Gastrocnemius medialis (tissue), 4 donors: ENCODE measurements at regions not wholly inside any gene's neighbourhood (a gene's known extent, or its start where the extent isn't known, plus 50 kb on each side); places are given as distances from the start of the nearest gene placed in this dataset.

Experiments used
- ATAC-seq, 2 donors: fragments of 150-250 bp; one replicate each; pipeline ENCODE4 v1.9.1; 2016
- DNase-seq, 2 donors: peaks; one replicate each; pipeline ENCODE4 v3.0.0-alpha.2; 2019
- H3K27ac ChIP-seq, 4 donors: fragments of 200-600 bp; sonication (generic); 1 replicate in 1 of 4; 2 replicates in 3 of 4; pipeline ENCODE4 v1.5.1; 2016 to 2018; ENCODE audit warnings: mild to moderate bottlenecking in 2 of 4, moderate library complexity in 1 of 4
- H3K27me3 ChIP-seq, 3 donors: fragments of 200-600 bp; sonication (generic) in 2 of 3; 1 replicate in 1 of 3; 2 replicates in 2 of 3; pipeline versions ENCODE4 v1.5.1 to v1.6.0; 2016 to 2019; ENCODE audit warnings: mild to moderate bottlenecking in 1 of 3, moderate library complexity in 1 of 3
- H3K36me3 ChIP-seq, 2 donors: fragments of 200-600 bp; sonication (generic) in 1 of 2; one replicate each; pipeline ENCODE4 v1.5.1; 2017 to 2018
- H3K4me1 ChIP-seq, 2 donors: fragments of 200-600 bp; sonication (generic) in 1 of 2; one replicate each; pipeline ENCODE4 v1.5.1; 2016 to 2017; ENCODE audit warnings: mild to moderate bottlenecking in 2 of 2
- H3K4me3 ChIP-seq, 4 donors: fragments of 200-600 bp; sonication (generic) in 3 of 4; 1 replicate in 1 of 4; 2 replicates in 3 of 4; pipeline ENCODE4 v1.5.1; 2016 to 2019; ENCODE audit warnings: mild to moderate bottlenecking in 2 of 4
- H3K9me3 ChIP-seq, 3 donors: fragments of 200-600 bp; sonication (generic) in 2 of 3; 1 replicate in 1 of 3; 2 replicates in 2 of 3; pipeline ENCODE4 v1.5.1; 2016 to 2019
- POLR2A ChIP-seq, 2 donors: fragments of 450-650 bp; IDR thresholded peaks; one replicate each; pipeline ENCODE4 v1.6.1; 2017; ENCODE audit warnings: antibody characterized with exemption in 2 of 2, mild to moderate bottlenecking in 2 of 2, moderate library complexity in 2 of 2
- in situ Hi-C, 4 donors: fragments of 200-750 bp; cut with MboI; loops; one replicate each; pipeline versions ENCODE4 v1.15.0 to v1.8.0; 2017; ENCODE audit warnings: low sequenced_read_pairs in 4 of 4
- intact Hi-C: fragments of 100-400 bp; cut with DNase I; formaldehyde crosslinking; loops from one replicate; pipeline ENCODE4 v1.15.1; 2023; ENCODE audit warnings: low total_unique reads
- TF ChIP-seq, protein P1 (sequence below), 5 experiments: fragments of 450-650 bp in 3 of 5; fragments of 200-600 bp in 2 of 5; sonication (generic) in 2 of 5; IDR thresholded peaks in 4 of 5; conservative IDR thresholded peaks in 1 of 5; 1 replicate in 4 of 5; 2 replicates in 1 of 5; pipeline ENCODE4 v1.5.1; 2016 to 2019; ENCODE audit warnings: antibody characterized with exemption in 5 of 5, mild to moderate bottlenecking in 3 of 5, moderate library complexity in 3 of 5

DNA sequence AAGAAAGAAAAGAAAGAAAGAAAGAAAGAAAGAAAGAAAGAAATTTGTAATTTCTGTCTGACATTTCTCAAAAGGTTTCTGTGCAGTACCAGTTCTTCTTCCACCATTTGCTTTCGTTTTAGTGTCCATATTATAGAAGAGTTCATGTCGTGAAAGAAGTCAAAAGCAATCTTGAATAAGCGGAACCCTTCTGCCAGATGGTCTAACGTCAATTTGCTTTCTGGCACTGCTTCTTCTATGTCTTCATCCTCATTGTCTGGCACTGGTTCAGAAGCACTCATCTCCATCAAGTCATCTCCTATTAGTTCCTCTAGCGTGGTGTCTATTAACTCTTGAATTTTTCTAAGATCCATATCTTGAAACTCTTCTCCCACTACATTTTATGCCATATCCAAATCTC, 170.0 kb upstream of the KCTD3 start:
- Histone ChIP-seq H3K27me3 (no peaks in the 10 kb centered on the region), H3K36me3 (no peaks in the 10 kb centered on the region), H3K27ac (peak overlapping the region in 1 of 4 donors; percentile 22), H3K9me3 (no peaks in the 10 kb centered on the region), H3K4me1 (no peaks in the 10 kb centered on the region), H3K4me3 (no peak overlapping the region)
- TF ChIP-seq, protein P1, sequence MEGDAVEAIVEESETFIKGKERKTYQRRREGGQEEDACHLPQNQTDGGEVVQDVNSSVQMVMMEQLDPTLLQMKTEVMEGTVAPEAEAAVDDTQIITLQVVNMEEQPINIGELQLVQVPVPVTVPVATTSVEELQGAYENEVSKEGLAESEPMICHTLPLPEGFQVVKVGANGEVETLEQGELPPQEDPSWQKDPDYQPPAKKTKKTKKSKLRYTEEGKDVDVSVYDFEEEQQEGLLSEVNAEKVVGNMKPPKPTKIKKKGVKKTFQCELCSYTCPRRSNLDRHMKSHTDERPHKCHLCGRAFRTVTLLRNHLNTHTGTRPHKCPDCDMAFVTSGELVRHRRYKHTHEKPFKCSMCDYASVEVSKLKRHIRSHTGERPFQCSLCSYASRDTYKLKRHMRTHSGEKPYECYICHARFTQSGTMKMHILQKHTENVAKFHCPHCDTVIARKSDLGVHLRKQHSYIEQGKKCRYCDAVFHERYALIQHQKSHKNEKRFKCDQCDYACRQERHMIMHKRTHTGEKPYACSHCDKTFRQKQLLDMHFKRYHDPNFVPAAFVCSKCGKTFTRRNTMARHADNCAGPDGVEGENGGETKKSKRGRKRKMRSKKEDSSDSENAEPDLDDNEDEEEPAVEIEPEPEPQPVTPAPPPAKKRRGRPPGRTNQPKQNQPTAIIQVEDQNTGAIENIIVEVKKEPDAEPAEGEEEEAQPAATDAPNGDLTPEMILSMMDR (IDR thresholded peaks at IDR 0.05 in 4 of 5, conservative IDR thresholded peaks at IDR 0.05 in 1 of 5), result no peak
- TF ChIP-seq POLR2A (IDR thresholded peaks at IDR 0.05), result no peak
- DNase-seq (peak in 1 of 2 donors; percentile 15), ATAC-seq (no peak)
- intact Hi-C loops (no loop called here), in situ Hi-C loops (no loop called here)

DNA sequence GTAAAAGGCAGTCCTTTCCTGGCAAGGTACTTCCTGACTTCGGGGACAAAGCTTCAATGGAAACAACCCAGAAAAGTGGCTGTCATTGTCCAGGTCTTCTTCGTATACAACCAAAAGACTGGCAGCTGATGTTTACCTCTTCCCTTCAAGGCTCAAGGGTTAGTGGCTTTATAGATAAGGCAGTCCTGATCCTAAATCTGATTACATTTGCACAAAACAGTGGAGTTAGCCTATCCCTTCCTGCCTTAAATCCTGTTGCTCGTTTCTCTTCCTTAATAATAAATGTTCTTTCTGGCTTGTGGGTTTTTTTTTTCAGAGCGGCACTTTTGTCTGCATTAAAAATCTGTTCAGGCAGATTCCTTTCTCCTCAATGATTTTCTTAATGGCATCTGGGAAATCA, 169.3 kb upstream of the KCTD3 start:
- Histone ChIP-seq H3K27me3 (no peaks in the 10 kb centered on the region), H3K36me3 (no peaks in the 10 kb centered on the region), H3K4me3 (no peak overlapping the region), H3K4me1 (no peaks in the 10 kb centered on the region), H3K27ac (no peak overlapping the region), H3K9me3 (no peaks in the 10 kb centered on the region)
- intact Hi-C loops, result no loop called here
- DNase-seq, result no peak
- TF ChIP-seq, protein P1 (IDR thresholded peaks at IDR 0.05 in 4 of 5, conservative IDR thresholded peaks at IDR 0.05 in 1 of 5), result no peak
- no peak for TF ChIP-seq POLR2A (IDR thresholded peaks at IDR 0.05)
- ATAC-seq, result peak in 1 of 2 donors; percentile 52
- in situ Hi-C loops, result no loop called here

DNA sequence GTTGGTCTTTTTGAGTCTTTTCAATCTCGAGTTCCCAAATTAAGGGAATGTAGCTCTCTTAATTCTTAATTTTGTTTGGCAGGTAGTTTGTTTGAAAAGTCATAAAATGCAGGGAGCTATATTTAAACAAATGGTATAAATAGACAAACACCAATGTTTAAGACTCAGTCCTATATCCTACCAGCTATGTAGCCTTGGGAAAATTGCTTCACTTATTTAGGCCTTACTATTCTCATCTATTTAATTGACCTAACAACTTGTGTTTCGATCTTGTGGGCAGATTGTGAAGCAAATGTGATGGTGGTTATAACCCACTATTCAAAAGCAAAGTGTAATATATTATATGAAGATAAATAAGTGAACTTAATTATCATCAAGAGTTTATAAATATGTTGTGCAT, 167.3 kb upstream of the KCTD3 start:
- no peaks in the 10 kb centered on the region for H3K4me1 ChIP-seq
- H3K36me3 ChIP-seq, result no peaks in the 10 kb centered on the region
- no peak for ATAC-seq
- H3K9me3 ChIP-seq, result no peaks in the 10 kb centered on the region
- no peak overlapping the region for H3K27ac ChIP-seq
- in situ Hi-C loops (no loop called here), intact Hi-C loops (no loop called here)
- TF ChIP-seq POLR2A (IDR thresholded peaks at IDR 0.05), result no peak
- H3K27me3 ChIP-seq, result no peaks in the 10 kb centered on the region
- DNase-seq, result no peak
- H3K4me3 ChIP-seq, result no peak overlapping the region

DNA sequence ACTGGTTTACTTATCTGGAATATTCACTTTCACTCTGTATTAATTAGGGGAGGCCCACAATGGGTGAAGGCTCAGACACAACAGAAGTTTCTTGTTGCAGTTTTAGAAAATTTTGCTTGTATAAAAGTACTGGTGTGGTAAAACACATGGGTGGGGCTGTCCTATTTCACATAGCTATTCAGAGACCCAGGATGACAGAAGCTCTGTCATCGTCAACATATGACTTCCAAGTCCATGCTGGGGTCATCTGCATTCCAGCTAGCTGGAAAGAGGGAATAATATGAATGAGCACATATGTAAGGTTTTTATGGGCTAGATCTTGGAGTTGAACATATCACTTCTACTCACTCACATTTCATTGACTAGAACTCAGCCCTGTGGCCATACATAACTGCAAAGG, 166.4 kb upstream of the KCTD3 start:
- Histone ChIP-seq H3K27me3 (no peaks in the 10 kb centered on the region), H3K9me3 (no peaks in the 10 kb centered on the region), H3K4me3 (no peak overlapping the region), H3K4me1 (peaks cover 0 to 4% of the 10 kb centered on the region in 2 donors), H3K27ac (no peak overlapping the region), H3K36me3 (no peaks in the 10 kb centered on the region)
- intact Hi-C loops (no loop called here), in situ Hi-C loops (no loop called here)
- ATAC-seq, result no peak
- no peak for DNase-seq
- no peak for TF ChIP-seq POLR2A (IDR thresholded peaks at IDR 0.05)
- TF ChIP-seq, protein P1 (IDR thresholded peaks at IDR 0.05 in 4 of 5, conservative IDR thresholded peaks at IDR 0.05 in 1 of 5), result no peak

DNA sequence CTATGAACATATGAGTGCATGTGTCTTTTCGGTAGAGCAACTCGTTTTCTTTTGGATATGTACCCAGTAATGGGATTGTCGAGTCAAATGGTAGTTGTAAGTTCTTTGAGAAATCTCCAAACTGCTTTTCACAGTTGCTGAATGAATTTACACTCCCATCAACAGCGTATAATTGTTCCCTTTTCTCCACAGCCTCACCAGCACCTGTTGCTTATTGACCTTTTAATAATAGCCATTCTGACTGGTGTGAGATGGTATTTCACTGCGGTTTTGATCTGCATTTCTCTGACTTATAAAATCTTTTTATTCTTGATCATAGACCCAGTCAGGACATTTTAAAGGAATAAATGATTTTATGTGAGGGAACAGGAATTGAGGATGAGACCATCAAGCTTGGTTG, 165.0 kb upstream of the KCTD3 start:
- TF ChIP-seq, protein P1 (IDR thresholded peaks at IDR 0.05 in 4 of 5, conservative IDR thresholded peaks at IDR 0.05 in 1 of 5), result no peak
- TF ChIP-seq POLR2A (IDR thresholded peaks at IDR 0.05), result no peak
- H3K36me3 ChIP-seq, result no peaks in the 10 kb centered on the region
- in situ Hi-C loops (no loop called here), intact Hi-C loops (no loop called here)
- DNase-seq (no peak), ATAC-seq (no peak)
- H3K9me3 ChIP-seq, result no peaks in the 10 kb centered on the region
- no peak overlapping the region for H3K4me3 ChIP-seq
- H3K27me3 ChIP-seq, result no peaks in the 10 kb centered on the region
- peaks cover 0 to 8% of the 10 kb centered on the region in 2 donors for H3K4me1 ChIP-seq
- H3K27ac ChIP-seq, result no peak overlapping the region
